ENCODE measurements at regions not wholly inside any gene's neighbourhood (a gene's known extent, or its start where the extent isn't known, plus 50 kb on each side); places are given as distances from the start of the nearest gene placed in this dataset.

GRCh38 chr7:135812148-135812547 is 63.5 kb upstream of the FAM180A start:
- TF ChIP-seq CTCF (IDR thresholded peaks at IDR 0.05) (no peak), POLR2AphosphoS5 (IDR thresholded peaks at IDR 0.05; ENCODE audit: low read depth, low read length) (no peak), REST (IDR thresholded peaks at IDR 0.05; ENCODE audit: insufficient read depth in 1 of 2, low read depth in 2 of 2, low read length in 1 of 2) (no peak), TCF7L2 (IDR thresholded peaks at IDR 0.05; ENCODE audit: low read depth, low read length) (no peak)

Data from Panc1 (cell line).